NCI-H1694 treated with DMSO at 0.1 percent for 48 hours (cell line): ENCODE measurements at regions not wholly inside any gene's neighbourhood (a gene's known extent, or its start where the extent isn't known, plus 50 kb on each side); places are given as distances from the start of the nearest gene placed in this dataset.
"Not testable (repeated sequence)": the region's sequence is repeated elsewhere in the genome, so short reads cannot be mapped to it uniquely, and the experiment has no call there.

ENCODE experiments used
- DNase-seq: peaks from one replicate; lab custom pipeline; 2025; lab: John Stamatoyannopoulos, UW

GRCh38 chr5:13346401-13346800, 598.1 kb downstream of the DNAH5 start:
- DNase-seq, result no peak

GRCh38 chr5:13339093-13339492, 605.4 kb downstream of the DNAH5 start:
- DNase-seq, result no peak

- not testable (repeated sequence) for DNase-seq
Observed at GRCh38 chr5:13335026-13335425, 609.5 kb downstream of the DNAH5 start.

- DNase-seq, result no peak
Observed at GRCh38 chr5:13331585-13331984, 612.9 kb downstream of the DNAH5 start.

GRCh38 chr5:13328316-13328715, 616.2 kb downstream of the DNAH5 start:
- no peak for DNase-seq

- no peak for DNase-seq
Observed at GRCh38 chr5:13325765-13326164, 618.7 kb downstream of the DNAH5 start.

GRCh38 chr5:13322769-13323168, 621.7 kb downstream of the DNAH5 start:
- DNase-seq, result no peak

GRCh38 chr5:13317654-13318053, 626.8 kb downstream of the DNAH5 start:
- DNase-seq, result no peak

GRCh38 chr5:13316176-13316575, 628.3 kb downstream of the DNAH5 start:
- no peak for DNase-seq

- no peak for DNase-seq
Observed at GRCh38 chr5:13307480-13307879, 637.0 kb downstream of the DNAH5 start.

- no peak for DNase-seq
Observed at GRCh38 chr5:13303445-13303844, 641.0 kb downstream of the DNAH5 start.

GRCh38 chr5:13278811-13279210, 665.7 kb downstream of the DNAH5 start:
- no peak for DNase-seq

- peak; percentile 5 for DNase-seq
Observed at GRCh38 chr5:13278148-13278547, 666.3 kb downstream of the DNAH5 start.

- DNase-seq, result no peak
Observed at GRCh38 chr5:13276156-13276555, 668.3 kb downstream of the DNAH5 start.

- DNase-seq, result no peak
Observed at GRCh38 chr5:13263701-13264100, 680.8 kb downstream of the DNAH5 start.

- DNase-seq, result no peak
Observed at GRCh38 chr5:13253111-13253510, 691.4 kb downstream of the DNAH5 start.

- no peak for DNase-seq
Observed at GRCh38 chr5:13252699-13253098, 691.8 kb downstream of the DNAH5 start.

GRCh38 chr5:13251623-13252376, 692.7 kb downstream of the DNAH5 start:
- no peak for DNase-seq

- DNase-seq, result peak; percentile 23
Observed at GRCh38 chr5:13250464-13251291, 693.8 kb downstream of the DNAH5 start.

- no peak for DNase-seq
Observed at GRCh38 chr5:13249854-13250253, 694.6 kb downstream of the DNAH5 start.

- no peak for DNase-seq
Observed at GRCh38 chr5:13248253-13248652, 696.2 kb downstream of the DNAH5 start.

- no peak for DNase-seq
Observed at GRCh38 chr5:13246053-13246452, 698.4 kb downstream of the DNAH5 start.

GRCh38 chr5:13244151-13244550, 700.3 kb downstream of the DNAH5 start:
- DNase-seq, result no peak
